ENCODE measurements at regions not wholly inside any gene's neighbourhood (a gene's known extent, or its start where the extent isn't known, plus 50 kb on each side); places are given as distances from the start of the nearest gene placed in this dataset.
A peak's percentile ranks its signal among the peaks of the same experiment; 100 is the strongest.
"Not testable (repeated sequence)": the region's sequence is repeated elsewhere in the genome, so short reads cannot be mapped to it uniquely, and the experiment has no call there.

GRCh38 chr9:23005156-23005555 lies 558.5 kb downstream of the DMRTA1 start:
- DNase-seq: no peak

- DNase-seq: no peak
Observed at GRCh38 chr9:23006127-23006526, 559.5 kb downstream of the DMRTA1 start.

GRCh38 chr9:23011669-23012068 lies 565.0 kb downstream of the DMRTA1 start:
- no peak for DNase-seq

GRCh38 chr9:23015557-23015956 lies 568.9 kb downstream of the DMRTA1 start:
- DNase-seq: no peak

DNA sequence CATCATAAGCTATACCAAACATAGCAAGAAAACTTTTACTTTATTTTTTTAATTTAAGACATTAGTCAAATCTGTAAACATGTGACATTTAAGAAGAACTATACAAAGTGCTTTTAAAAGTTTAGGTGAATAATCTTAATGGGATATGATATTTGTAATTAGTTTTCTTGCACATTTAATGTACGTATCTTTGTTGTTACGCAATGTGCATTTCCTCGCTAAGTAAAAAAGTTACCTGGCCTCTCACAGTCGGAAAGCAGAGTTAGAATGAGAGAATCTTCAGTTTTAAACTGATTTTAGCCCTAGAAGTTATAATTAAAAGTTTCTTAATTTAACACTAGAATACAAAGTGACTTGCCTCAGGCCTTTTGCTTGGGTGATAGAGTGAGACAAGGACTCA lies 589.8 kb downstream of the DMRTA1 start:
- DNase-seq: no peak

DNA sequence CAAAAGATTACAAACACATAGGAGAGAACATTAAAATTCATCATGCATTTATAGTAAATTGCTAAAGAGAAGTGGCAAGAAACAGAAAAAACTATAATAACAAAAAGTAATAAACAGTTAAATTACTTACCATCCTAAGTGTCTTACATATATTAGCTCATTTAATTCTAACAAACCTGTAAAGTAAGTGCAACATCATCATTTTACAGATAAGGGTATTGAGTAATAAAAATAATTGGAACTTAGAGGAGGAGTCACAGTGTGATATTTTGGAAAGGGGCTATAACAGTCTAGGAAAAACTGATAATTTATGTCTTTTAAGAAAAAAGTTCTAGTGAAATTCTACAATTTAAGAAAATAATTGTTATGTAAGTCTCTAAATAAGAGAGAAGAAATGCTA lies 592.8 kb downstream of the DMRTA1 start:
- DNase-seq: no peak

- DNase-seq: no peak
Observed at GRCh38 chr9:23041466-23041865, 594.8 kb downstream of the DMRTA1 start.

- DNase-seq: no peak
Observed at GRCh38 chr9:23044549-23044948, 597.9 kb downstream of the DMRTA1 start.

GRCh38 chr9:23046026-23046425 lies 599.4 kb downstream of the DMRTA1 start:
- DNase-seq: not testable (repeated sequence)

DNA sequence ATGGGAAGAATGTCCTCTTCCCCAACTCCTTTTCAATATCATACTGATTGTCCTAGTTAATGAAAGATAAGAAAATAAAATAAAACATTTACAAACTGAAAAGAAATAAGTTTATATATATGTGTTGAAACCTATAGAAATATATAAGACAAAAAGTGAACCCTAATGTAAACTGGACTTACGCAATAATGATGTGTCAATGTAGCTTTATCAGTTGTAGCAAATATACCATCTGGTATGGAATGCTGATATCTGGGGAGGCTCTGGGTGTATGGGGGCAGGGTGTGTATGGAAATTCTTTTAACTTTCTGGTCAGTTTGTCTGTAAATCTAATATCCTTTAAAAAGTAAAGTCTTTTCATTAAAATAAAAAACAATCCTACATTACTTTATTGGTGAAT lies 603.9 kb downstream of the DMRTA1 start:
- DNase-seq: no peak

DNA sequence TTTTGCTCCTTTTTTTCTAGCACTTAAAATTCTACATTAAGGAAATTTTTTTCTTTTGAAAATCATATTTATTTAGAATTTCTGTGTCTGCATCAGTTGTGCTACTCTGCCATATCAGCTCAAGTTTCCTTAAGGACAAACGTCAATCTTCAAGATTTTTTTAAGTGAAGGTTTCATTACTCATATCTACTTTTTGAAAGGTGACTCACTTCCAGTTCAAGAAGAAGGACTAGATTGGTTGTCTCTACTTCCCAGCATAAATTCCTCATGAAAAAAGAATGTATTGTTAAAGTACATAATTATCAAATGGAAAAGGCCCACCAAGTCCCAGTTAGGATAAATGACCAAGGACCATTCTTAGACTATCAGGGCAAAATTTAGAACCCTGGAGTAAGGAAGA lies 626.5 kb downstream of the DMRTA1 start:
- no peak for DNase-seq

GRCh38 chr9:23079798-23080197 lies 633.2 kb downstream of the DMRTA1 start:
- no peak for DNase-seq

GRCh38 chr9:23081377-23081776 lies 634.8 kb downstream of the DMRTA1 start:
- DNase-seq: no peak

DNA sequence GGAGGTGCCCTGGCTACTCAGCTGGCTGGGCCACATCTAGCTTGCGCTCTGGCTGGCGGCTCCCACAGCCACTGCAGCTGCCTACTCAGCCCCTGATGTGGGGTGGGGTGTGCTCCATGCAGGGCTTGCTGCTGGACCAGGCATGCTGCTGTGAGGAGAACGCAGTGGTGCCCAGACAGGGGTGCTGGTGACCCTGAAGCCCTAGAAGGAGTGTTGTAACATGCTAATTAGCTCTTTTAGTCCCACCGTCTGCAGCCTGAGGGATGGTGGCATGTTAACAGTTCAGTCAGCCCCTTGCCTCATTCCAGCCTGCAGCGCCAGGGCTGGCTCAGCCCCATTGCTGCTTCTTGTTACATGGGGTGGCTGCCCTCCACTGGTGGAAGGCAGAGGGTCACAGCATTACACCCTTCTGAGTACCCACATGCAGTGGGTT lies 642.3 kb downstream of the DMRTA1 start:
- DNase-seq: no peak

DNA sequence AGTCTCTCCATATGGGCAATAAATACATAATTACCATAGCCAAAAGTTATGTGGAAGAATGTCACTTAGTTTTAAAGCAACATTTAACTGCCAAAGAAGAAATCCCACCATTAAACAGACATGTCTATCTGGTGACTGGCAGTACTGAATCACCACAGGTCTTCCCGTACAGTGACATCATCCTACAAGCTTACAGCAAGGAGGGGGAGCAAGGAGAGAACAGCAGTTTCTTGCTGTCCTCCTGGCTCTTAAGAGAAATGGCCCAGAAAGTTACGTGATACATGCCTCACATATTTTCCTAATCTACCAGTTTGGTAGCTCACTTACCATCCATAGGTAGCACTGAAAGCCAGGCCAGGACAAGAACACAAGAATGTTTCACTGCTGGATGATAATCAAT lies 671.0 kb downstream of the DMRTA1 start:
- DNase-seq: no peak

GRCh38 chr9:23120630-23121029 lies 674.0 kb downstream of the DMRTA1 start:
- no peak for DNase-seq

GRCh38 chr9:23123048-23123632 lies 676.5 kb downstream of the DMRTA1 start:
- peak; percentile 14 to 48 (median 24) for DNase-seq

DNA sequence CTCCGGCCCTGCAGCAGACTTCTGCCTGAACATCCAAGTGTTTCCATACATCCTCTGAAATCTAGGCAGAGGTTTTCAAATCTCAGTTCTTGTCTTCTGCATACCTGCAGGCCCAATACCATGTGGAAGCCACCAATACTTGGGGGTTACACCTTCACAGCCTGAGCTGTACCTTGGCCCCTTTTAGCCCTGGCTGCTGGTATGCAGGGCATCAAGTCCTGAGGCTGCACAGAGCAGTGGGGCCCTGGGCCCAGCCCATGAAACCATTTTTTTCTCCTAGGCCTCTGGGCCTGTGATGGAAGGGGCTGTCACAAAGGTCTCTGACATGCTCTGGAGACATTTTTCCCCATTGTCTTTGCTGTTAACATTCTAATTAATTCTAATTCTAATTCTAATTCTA lies 680.6 kb downstream of the ELAVL2 start:
- no peak for DNase-seq

GRCh38 chr9:23153058-23153457 lies 673.0 kb downstream of the ELAVL2 start:
- no peak for DNase-seq

- no peak for DNase-seq
Observed at GRCh38 chr9:23160491-23160890, 665.5 kb downstream of the ELAVL2 start.

- no peak for DNase-seq
Observed at GRCh38 chr9:23160952-23161469, 665.0 kb downstream of the ELAVL2 start.

- DNase-seq: no peak
Observed at GRCh38 chr9:23162789-23163188, 663.3 kb downstream of the ELAVL2 start.

DNA sequence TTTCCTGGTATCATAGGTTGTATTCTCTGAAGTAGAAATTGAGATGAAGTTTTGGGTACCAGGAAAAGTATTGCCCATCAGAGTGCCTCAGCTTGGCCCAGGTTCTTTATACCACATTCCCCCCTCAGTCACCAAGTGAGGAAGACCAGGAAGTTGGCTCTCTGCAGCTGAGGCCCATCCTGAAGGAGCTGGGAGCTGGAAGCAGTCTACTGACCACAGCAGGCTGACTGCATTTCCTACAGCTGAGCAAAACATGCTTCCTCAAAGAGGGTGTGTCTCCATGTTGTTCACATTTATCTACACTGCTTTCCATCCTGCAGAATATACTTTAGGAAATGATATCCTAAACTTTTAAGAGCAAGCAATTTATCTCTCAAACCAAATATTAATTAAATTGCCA lies 654.6 kb downstream of the ELAVL2 start:
- no peak for DNase-seq

DNA sequence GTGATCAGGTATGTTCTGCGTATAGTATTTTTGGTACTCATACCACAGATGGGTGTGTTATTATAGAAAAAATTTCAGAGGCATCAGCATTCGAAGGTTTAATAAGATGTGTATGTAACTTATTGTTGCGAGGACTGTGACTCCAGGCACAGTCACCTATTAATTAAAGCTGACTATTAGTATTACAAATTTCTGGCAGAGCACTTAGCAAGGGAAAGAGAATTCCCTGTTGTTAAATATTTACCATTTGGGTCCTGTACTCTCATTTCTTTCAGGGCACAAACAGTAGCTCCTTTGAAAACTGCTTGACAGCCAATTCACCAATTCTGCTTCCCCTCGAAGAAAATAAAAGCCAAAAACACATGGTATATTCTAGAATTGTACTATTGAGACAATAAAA lies 653.8 kb downstream of the ELAVL2 start:
- DNase-seq: no peak

DNA sequence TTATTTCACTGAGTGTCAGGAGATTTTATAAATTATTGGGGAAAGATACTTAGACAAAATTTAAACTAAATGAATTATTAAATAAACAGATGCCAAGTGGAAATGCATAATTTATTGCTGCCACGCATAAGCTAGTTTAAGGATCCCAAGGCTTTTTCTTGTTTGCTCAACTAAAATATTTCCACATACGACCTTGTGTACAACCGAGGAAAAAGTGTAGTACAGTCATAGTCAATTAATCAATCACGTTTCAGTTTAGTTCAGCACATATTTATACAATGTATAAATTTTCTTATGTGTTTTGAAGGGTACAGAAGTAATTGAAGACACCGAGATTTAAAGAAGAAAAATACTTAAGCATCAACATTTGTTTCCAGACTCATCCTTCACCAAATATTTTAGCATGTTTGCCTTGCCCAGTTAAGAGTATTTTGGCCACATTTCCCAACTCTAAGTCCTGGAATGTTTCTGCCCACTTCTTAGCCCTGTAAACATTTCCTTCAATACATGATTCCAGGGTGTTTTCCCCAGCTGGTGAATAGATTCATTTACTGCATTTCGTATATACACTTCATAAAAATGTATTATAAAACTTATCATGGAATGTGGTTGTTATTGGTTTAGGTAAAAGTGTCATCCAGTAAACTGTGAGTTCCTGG lies 652.9 kb downstream of the ELAVL2 start:
- DNase-seq: no peak

Data from suppressor macrophage treated with lipopolysaccharide for 1 hour (primary cell).